ENCODE measurements at regions not wholly inside any gene's neighbourhood (a gene's known extent, or its start where the extent isn't known, plus 50 kb on each side); places are given as distances from the start of the nearest gene placed in this dataset.

DNA sequence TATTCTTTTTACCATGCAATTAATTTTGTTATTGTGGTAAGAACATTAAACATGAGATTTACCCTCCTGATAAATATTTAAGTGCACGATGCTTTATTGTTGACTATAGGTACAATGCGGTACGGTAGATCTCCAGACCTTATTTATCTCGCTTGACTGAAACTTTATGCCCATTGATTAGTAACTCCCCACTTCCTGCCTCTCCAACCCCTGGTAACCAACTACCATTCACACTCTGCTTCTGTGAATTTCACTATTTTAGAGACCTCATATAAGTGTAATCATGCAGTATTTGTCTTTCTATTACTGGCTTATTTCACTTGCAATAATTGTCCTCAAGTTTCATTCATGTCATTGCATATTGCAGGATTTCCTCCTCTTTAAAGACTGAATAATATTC, 195.7 kb upstream of the ID2 start:
- H3K9me2 ChIP-seq (ENCODE audit: insufficient read depth): no peaks in the 10 kb centered on the region
- no peak overlapping the region for H3K4me3 ChIP-seq
- DNase-seq: no peak
- 96% methylated on average over 4 of the region's 4 CpGs for WGBS, 2 experiments (ENCODE audit: low coverage in 1 of 2, low lambda C conversion rate in 2 of 2, missing lambda C conversion rate in 2 of 2)
- H3K36me3 ChIP-seq (ENCODE audit: low read depth): no peaks in the 10 kb centered on the region
- H3K27me3 ChIP-seq (replicated peaks; ENCODE audit: insufficient read depth): no peaks in the 10 kb centered on the region
- TF ChIP-seq EZH2 (IDR thresholded peaks at IDR 0.05; ENCODE audit: insufficient read depth, poor library complexity, severe bottlenecking) (no peak), EZH2phosphoT487 (IDR thresholded peaks at IDR 0.05; ENCODE audit: insufficient read depth, low read depth) (no peak)
- H3K4me2 ChIP-seq (ENCODE audit: unreplicated experiment): no peak overlapping the region
- in situ Hi-C loops (cut with MboI): no loop called here
- H3F3A ChIP-seq (ENCODE audit: insufficient read depth): no peaks in the 10 kb centered on the region
- no peaks in the 10 kb centered on the region for H3K4me1 ChIP-seq (ENCODE audit: insufficient read depth)
- H2AFZ ChIP-seq: no peak overlapping the region
- H3K79me2 ChIP-seq (ENCODE audit: insufficient read depth): no peaks in the 10 kb centered on the region
- no peaks in the 10 kb centered on the region for H3K9me3 ChIP-seq (ENCODE audit: low read depth)
- H3K27ac ChIP-seq: no peak overlapping the region
- no peak overlapping the region for H3K9ac ChIP-seq
- no peaks in the 10 kb centered on the region for H4K20me1 ChIP-seq (ENCODE audit: insufficient read depth)

DNA sequence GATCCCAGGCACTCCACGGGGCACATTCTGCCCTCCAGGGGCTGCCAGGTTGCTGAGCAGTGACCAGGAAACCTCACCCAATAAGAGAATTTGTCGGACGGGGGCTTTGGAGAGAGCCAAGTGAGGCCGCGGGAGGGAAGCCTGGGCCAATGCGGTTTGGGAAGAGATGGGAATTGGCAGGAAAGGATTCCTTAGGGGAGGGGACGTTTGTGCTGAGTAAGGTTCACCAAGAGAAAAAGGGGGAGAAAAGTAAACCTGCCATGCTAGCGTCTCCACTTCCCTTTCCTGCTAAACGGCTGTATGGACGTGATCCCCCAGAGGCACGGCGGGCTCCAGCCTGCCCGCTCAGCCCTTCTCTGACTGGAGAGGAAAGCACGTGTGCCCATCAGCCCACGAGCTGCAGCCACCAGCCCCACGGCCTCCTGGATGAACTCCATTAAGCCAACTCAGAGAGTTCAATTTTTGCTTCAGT, 194.4 kb upstream of the ID2 start:
- no peaks in the 10 kb centered on the region for H3K9me2 ChIP-seq (ENCODE audit: insufficient read depth)
- no peaks in the 10 kb centered on the region for H3K9me3 ChIP-seq (ENCODE audit: low read depth)
- H3K9ac ChIP-seq: no peak overlapping the region
- H3K79me2 ChIP-seq (ENCODE audit: insufficient read depth): no peaks in the 10 kb centered on the region
- H3K27ac ChIP-seq: no peak overlapping the region
- no peak overlapping the region for H3K4me3 ChIP-seq
- H3K4me2 ChIP-seq (ENCODE audit: unreplicated experiment): no peak overlapping the region
- DNase-seq: no peak
- H3F3A ChIP-seq (ENCODE audit: insufficient read depth): no peaks in the 10 kb centered on the region
- no peaks in the 10 kb centered on the region for H3K4me1 ChIP-seq (ENCODE audit: insufficient read depth)
- 82 to 88% methylated on average over 15 to 16 of the region's 16 CpGs for WGBS, 2 experiments (ENCODE audit: low coverage in 1 of 2, low lambda C conversion rate in 2 of 2, missing lambda C conversion rate in 2 of 2)
- no peak overlapping the region for H2AFZ ChIP-seq
- H3K36me3 ChIP-seq (ENCODE audit: low read depth): no peaks in the 10 kb centered on the region
- no peaks in the 10 kb centered on the region for H3K27me3 ChIP-seq (replicated peaks; ENCODE audit: insufficient read depth)
- TF ChIP-seq EZH2phosphoT487 (IDR thresholded peaks at IDR 0.05; ENCODE audit: insufficient read depth, low read depth) (no peak), EZH2 (IDR thresholded peaks at IDR 0.05; ENCODE audit: insufficient read depth, poor library complexity, severe bottlenecking) (no peak)
- in situ Hi-C loops (cut with MboI): no loop called here
- no peaks in the 10 kb centered on the region for H4K20me1 ChIP-seq (ENCODE audit: insufficient read depth)

DNA sequence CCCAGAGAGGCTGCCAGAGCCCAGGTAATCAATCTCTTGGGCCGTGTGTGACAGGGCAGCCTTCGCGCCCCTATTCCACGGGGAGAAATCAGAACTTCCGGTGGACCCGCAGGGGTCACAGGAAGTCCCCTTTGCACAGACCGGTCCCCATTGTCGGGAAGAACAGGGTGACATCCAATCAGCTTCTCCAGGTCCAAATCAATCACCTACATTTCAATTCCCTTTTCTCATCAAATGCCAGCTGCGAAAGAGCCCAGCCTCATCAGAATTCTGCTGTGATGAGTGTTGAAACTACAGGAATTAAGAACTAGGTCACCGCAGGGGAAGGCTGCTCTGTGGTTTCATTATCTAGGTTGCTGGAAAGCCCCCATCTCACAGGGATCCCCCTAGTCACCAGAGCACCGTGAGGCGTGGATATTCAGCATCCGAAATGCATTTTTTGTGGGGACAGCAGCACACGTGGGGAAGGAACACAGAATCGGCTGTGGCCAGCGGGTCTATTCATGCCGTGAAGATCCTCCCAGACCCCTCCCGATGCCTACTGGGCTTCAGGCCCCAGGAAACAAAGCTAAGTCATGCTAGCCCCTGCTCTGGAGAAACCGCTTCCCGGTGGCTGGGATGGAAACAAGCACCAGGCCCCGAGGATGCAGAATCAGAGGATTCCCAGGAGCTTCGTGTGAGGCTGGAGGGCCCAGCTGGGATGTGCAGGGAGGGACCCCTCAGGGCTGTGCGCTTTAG, 193.7 kb upstream of the ID2 start:
- no peak overlapping the region for H3K4me3 ChIP-seq
- TF ChIP-seq EZH2 (IDR thresholded peaks at IDR 0.05; ENCODE audit: insufficient read depth, poor library complexity, severe bottlenecking) (no peak), EZH2phosphoT487 (IDR thresholded peaks at IDR 0.05; ENCODE audit: insufficient read depth, low read depth) (no peak)
- no peaks in the 10 kb centered on the region for H3K36me3 ChIP-seq (ENCODE audit: low read depth)
- H2AFZ ChIP-seq: no peak overlapping the region
- no peaks in the 10 kb centered on the region for H3K27me3 ChIP-seq (replicated peaks; ENCODE audit: insufficient read depth)
- no peaks in the 10 kb centered on the region for H3K9me2 ChIP-seq (ENCODE audit: insufficient read depth)
- H3K4me1 ChIP-seq (ENCODE audit: insufficient read depth): no peaks in the 10 kb centered on the region
- no peaks in the 10 kb centered on the region for H4K20me1 ChIP-seq (ENCODE audit: insufficient read depth)
- H3F3A ChIP-seq (ENCODE audit: insufficient read depth): no peaks in the 10 kb centered on the region
- 82 to 88% methylated on average over 23 of the region's 23 CpGs for WGBS, 2 experiments (ENCODE audit: low coverage in 1 of 2, low lambda C conversion rate in 2 of 2, missing lambda C conversion rate in 2 of 2)
- no peak overlapping the region for H3K9ac ChIP-seq
- H3K9me3 ChIP-seq (ENCODE audit: low read depth): no peaks in the 10 kb centered on the region
- in situ Hi-C loops (cut with MboI): no loop called here
- no peak overlapping the region for H3K27ac ChIP-seq
- no peak for DNase-seq
- H3K79me2 ChIP-seq (ENCODE audit: insufficient read depth): no peaks in the 10 kb centered on the region
- H3K4me2 ChIP-seq (ENCODE audit: unreplicated experiment): no peak overlapping the region

GRCh38 chr2:8489221-8489620, 192.6 kb upstream of the ID2 start:
- no peak overlapping the region for H3K4me2 ChIP-seq (ENCODE audit: unreplicated experiment)
- H3K27me3 ChIP-seq (replicated peaks; ENCODE audit: insufficient read depth): no peaks in the 10 kb centered on the region
- in situ Hi-C loops (cut with MboI): no loop called here
- H3K4me1 ChIP-seq (ENCODE audit: insufficient read depth): no peaks in the 10 kb centered on the region
- peak; percentile 15 for DNase-seq
- TF ChIP-seq EZH2phosphoT487 (IDR thresholded peaks at IDR 0.05; ENCODE audit: insufficient read depth, low read depth) (no peak), EZH2 (IDR thresholded peaks at IDR 0.05; ENCODE audit: insufficient read depth, poor library complexity, severe bottlenecking) (no peak)
- no peak overlapping the region for H3K9ac ChIP-seq
- H3K4me3 ChIP-seq: no peak overlapping the region
- no peak overlapping the region for H3K27ac ChIP-seq
- no peak overlapping the region for H2AFZ ChIP-seq
- no peaks in the 10 kb centered on the region for H3K9me2 ChIP-seq (ENCODE audit: insufficient read depth)
- H3F3A ChIP-seq (ENCODE audit: insufficient read depth): no peaks in the 10 kb centered on the region
- no peaks in the 10 kb centered on the region for H3K79me2 ChIP-seq (ENCODE audit: insufficient read depth)
- no peaks in the 10 kb centered on the region for H3K36me3 ChIP-seq (ENCODE audit: low read depth)
- H4K20me1 ChIP-seq (ENCODE audit: insufficient read depth): no peaks in the 10 kb centered on the region
- H3K9me3 ChIP-seq (ENCODE audit: low read depth): no peaks in the 10 kb centered on the region
- WGBS, 2 experiments (ENCODE audit: low coverage in 1 of 2, low lambda C conversion rate in 2 of 2, missing lambda C conversion rate in 2 of 2): 95 to 98% methylated on average over 7 of the region's 7 CpGs

Measured in GM23248 (cell line).